ENCODE measurements at regions not wholly inside any gene's neighbourhood (a gene's known extent, or its start where the extent isn't known, plus 50 kb on each side); places are given as distances from the start of the nearest gene placed in this dataset.
"Not testable (repeated sequence)": the region's sequence is repeated elsewhere in the genome, so short reads cannot be mapped to it uniquely, and the experiment has no call there.

- Histone ChIP-seq H3F3A (ENCODE audit: insufficient read depth) (no peaks in the 10 kb centered on the region), H3K27me3 (ENCODE audit: low read length) (no peaks in the 10 kb centered on the region), H4K20me1 (ENCODE audit: low read depth, low read length) (no peaks in the 10 kb centered on the region), H3K9me2 (replicated peaks; ENCODE audit: insufficient read depth, low read length) (no peaks in the 10 kb centered on the region), H3K4me3 (ENCODE audit: insufficient read depth, low read length, poor library complexity, severe bottlenecking) (no peak overlapping the region), H3K9me3 (ENCODE audit: insufficient read depth, low read length) (no peaks in the 10 kb centered on the region), H3K4me2 (ENCODE audit: low read depth, low read length, poor library complexity, severe bottlenecking) (no peak overlapping the region), H3K79me2 (ENCODE audit: insufficient read depth, low read length) (no peaks in the 10 kb centered on the region), H3K36me3 (ENCODE audit: low read length) (no peaks in the 10 kb centered on the region), H2AFZ (ENCODE audit: low read depth, low read length, severe bottlenecking) (no peak overlapping the region), H3K9ac (ENCODE audit: low read length) (no peak overlapping the region), H3K27ac (ENCODE audit: low read depth, low read length) (no peak overlapping the region)
- TF ChIP-seq EZH2phosphoT487 (conservative IDR thresholded peaks at IDR 0.05; ENCODE audit: low read length) (no peak), CTCF (IDR thresholded peaks at IDR 0.05; ENCODE audit: insufficient read depth, low read length, poor library complexity, severe bottlenecking) (no peak)
Observed at GRCh38 chr5:41995193-41995592, 70.1 kb downstream of the FBXO4 start.

GRCh38 chr5:42001673-42002072 is 76.6 kb downstream of the FBXO4 start:
- Histone ChIP-seq H3F3A (ENCODE audit: insufficient read depth) (no peaks in the 10 kb centered on the region), H3K4me3 (ENCODE audit: insufficient read depth, low read length, poor library complexity, severe bottlenecking) (no peak overlapping the region), H3K27ac (ENCODE audit: low read depth, low read length) (no peak overlapping the region), H3K27me3 (ENCODE audit: low read length) (no peaks in the 10 kb centered on the region), H4K20me1 (ENCODE audit: low read depth, low read length) (no peaks in the 10 kb centered on the region), H3K4me2 (ENCODE audit: low read depth, low read length, poor library complexity, severe bottlenecking) (no peak overlapping the region), H3K9me3 (ENCODE audit: insufficient read depth, low read length) (no peaks in the 10 kb centered on the region), H2AFZ (ENCODE audit: low read depth, low read length, severe bottlenecking) (no peak overlapping the region), H3K9ac (ENCODE audit: low read length) (no peak overlapping the region), H3K79me2 (ENCODE audit: insufficient read depth, low read length) (no peaks in the 10 kb centered on the region), H3K36me3 (ENCODE audit: low read length) (no peaks in the 10 kb centered on the region), H3K9me2 (replicated peaks; ENCODE audit: insufficient read depth, low read length) (no peaks in the 10 kb centered on the region)
- TF ChIP-seq CTCF (IDR thresholded peaks at IDR 0.05; ENCODE audit: insufficient read depth, low read length, poor library complexity, severe bottlenecking) (no peak), EZH2phosphoT487 (conservative IDR thresholded peaks at IDR 0.05; ENCODE audit: low read length) (no peak)

GRCh38 chr5:42003852-42004251 is 78.8 kb downstream of the FBXO4 start:
- H3K79me2 ChIP-seq (ENCODE audit: insufficient read depth, low read length); H3K9ac ChIP-seq (ENCODE audit: low read length); H3K9me2 ChIP-seq (replicated peaks; ENCODE audit: insufficient read depth, low read length); H3K36me3 ChIP-seq (ENCODE audit: low read length); H3K27ac ChIP-seq (ENCODE audit: low read depth, low read length); H3K9me3 ChIP-seq (ENCODE audit: insufficient read depth, low read length); H3K4me3 ChIP-seq (ENCODE audit: insufficient read depth, low read length, poor library complexity, severe bottlenecking); H2AFZ ChIP-seq (ENCODE audit: low read depth, low read length, severe bottlenecking); H4K20me1 ChIP-seq (ENCODE audit: low read depth, low read length); H3K27me3 ChIP-seq (ENCODE audit: low read length); H3F3A ChIP-seq (ENCODE audit: insufficient read depth); H3K4me2 ChIP-seq (ENCODE audit: low read depth, low read length, poor library complexity, severe bottlenecking): not testable (repeated sequence)

- no peak for TF ChIP-seq EZH2phosphoT487 (conservative IDR thresholded peaks at IDR 0.05; ENCODE audit: low read length)
- TF ChIP-seq CTCF (IDR thresholded peaks at IDR 0.05; ENCODE audit: insufficient read depth, low read length, poor library complexity, severe bottlenecking), result peak; percentile 60
- Histone ChIP-seq H3K4me2 (ENCODE audit: low read depth, low read length, poor library complexity, severe bottlenecking) (no peak overlapping the region), H3K4me3 (ENCODE audit: insufficient read depth, low read length, poor library complexity, severe bottlenecking) (no peak overlapping the region), H4K20me1 (ENCODE audit: low read depth, low read length) (no peaks in the 10 kb centered on the region), H3K27me3 (ENCODE audit: low read length) (no peaks in the 10 kb centered on the region), H3K36me3 (ENCODE audit: low read length) (no peaks in the 10 kb centered on the region), H3F3A (ENCODE audit: insufficient read depth) (no peaks in the 10 kb centered on the region), H3K9me3 (ENCODE audit: insufficient read depth, low read length) (no peaks in the 10 kb centered on the region), H3K9me2 (replicated peaks; ENCODE audit: insufficient read depth, low read length) (no peaks in the 10 kb centered on the region), H3K9ac (ENCODE audit: low read length) (no peak overlapping the region), H2AFZ (ENCODE audit: low read depth, low read length, severe bottlenecking) (no peak overlapping the region), H3K27ac (ENCODE audit: low read depth, low read length) (no peak overlapping the region), H3K79me2 (ENCODE audit: insufficient read depth, low read length) (no peaks in the 10 kb centered on the region)
Observed at GRCh38 chr5:42005561-42006153, 80.6 kb downstream of the FBXO4 start.
